ENCODE measurements at regions not wholly inside any gene's neighbourhood (a gene's known extent, or its start where the extent isn't known, plus 50 kb on each side); places are given as distances from the start of the nearest gene placed in this dataset.

- Histone ChIP-seq H3K9me3 (no peaks in the 10 kb centered on the region), H3K27me3 (no peaks in the 10 kb centered on the region), H3K36me3 (no peaks in the 10 kb centered on the region), H3K4me1 (ENCODE audit: insufficient read depth) (no peaks in the 10 kb centered on the region), H3K4me3 (no peak overlapping the region), H3K27ac (no peak overlapping the region)
- TF ChIP-seq EP300 (IDR thresholded peaks at IDR 0.05): no peak
- no peak for TF ChIP-seq POLR2A (IDR thresholded peaks at IDR 0.05)
- TF ChIP-seq CTCF (IDR thresholded peaks at IDR 0.05): no peak
- 77 to 85% (median 81%) methylated on average over 6 of the region's 6 CpGs for WGBS, 3 donors
- intact Hi-C loops (cut with DNase I): no loop called here
- no peak for DNase-seq
Measured at GRCh38 chr2:128789221-128789620, 470.6 kb upstream of the HS6ST1 start.

GRCh38 chr2:128789776-128790455 lies 471.2 kb upstream of the HS6ST1 start:
- intact Hi-C loops (cut with DNase I): no loop called here

GRCh38 chr2:128790541-128791001 lies 471.9 kb upstream of the HS6ST1 start:
- no peaks in the 10 kb centered on the region for H3K36me3 ChIP-seq
- H3K9me3 ChIP-seq: no peaks in the 10 kb centered on the region
- H3K27me3 ChIP-seq: no peaks in the 10 kb centered on the region
- no peak for DNase-seq
- WGBS, 3 donors: 71 to 82% (median 75%) methylated on average over 14 of the region's 14 CpGs
- no peak overlapping the region for H3K4me3 ChIP-seq
- H3K27ac ChIP-seq: no peak overlapping the region
- H3K4me1 ChIP-seq (ENCODE audit: insufficient read depth): no peaks in the 10 kb centered on the region
- TF ChIP-seq POLR2A (IDR thresholded peaks at IDR 0.05): no peak
- TF ChIP-seq CTCF (IDR thresholded peaks at IDR 0.05): no peak
- TF ChIP-seq EP300 (IDR thresholded peaks at IDR 0.05): no peak
- intact Hi-C loops (cut with DNase I): no loop called here

More at GRCh38 chr2:128789776-128790455, 471.2 kb upstream of the HS6ST1 start:
- Histone ChIP-seq H3K9me3 (no peaks in the 10 kb centered on the region), H3K4me3 (no peak overlapping the region), H3K27ac (no peak overlapping the region), H3K27me3 (no peaks in the 10 kb centered on the region), H3K36me3 (no peaks in the 10 kb centered on the region), H3K4me1 (ENCODE audit: insufficient read depth) (no peaks in the 10 kb centered on the region)
- TF ChIP-seq CTCF (IDR thresholded peaks at IDR 0.05): no peak
- no peak for TF ChIP-seq POLR2A (IDR thresholded peaks at IDR 0.05)
- no peak for TF ChIP-seq EP300 (IDR thresholded peaks at IDR 0.05)
- 91 to 94% (median 94%) methylated on average over 21 of the region's 21 CpGs for WGBS, 3 donors
- no peak for DNase-seq

- Histone ChIP-seq H3K4me3 (no peak overlapping the region), H3K36me3 (no peaks in the 10 kb centered on the region), H3K27me3 (no peaks in the 10 kb centered on the region), H3K9me3 (no peaks in the 10 kb centered on the region), H3K4me1 (ENCODE audit: insufficient read depth) (no peaks in the 10 kb centered on the region), H3K27ac (no peak overlapping the region)
- 67 to 72% (median 70%) methylated on average over 24 of the region's 24 CpGs for WGBS, 3 donors
- DNase-seq: no peak
- intact Hi-C loops (cut with DNase I): no loop called here
- TF ChIP-seq EP300 (IDR thresholded peaks at IDR 0.05) (no peak), CTCF (IDR thresholded peaks at IDR 0.05) (no peak), POLR2A (IDR thresholded peaks at IDR 0.05) (no peak)
Measured at GRCh38 chr2:128791120-128791984, 472.7 kb upstream of the HS6ST1 start.

Measured in ovary (tissue), 7 donors.